ENCODE measurements at regions not wholly inside any gene's neighbourhood (a gene's known extent, or its start where the extent isn't known, plus 50 kb on each side); places are given as distances from the start of the nearest gene placed in this dataset.
"Not testable (repeated sequence)": the region's sequence is repeated elsewhere in the genome, so short reads cannot be mapped to it uniquely, and the experiment has no call there.

DNA sequence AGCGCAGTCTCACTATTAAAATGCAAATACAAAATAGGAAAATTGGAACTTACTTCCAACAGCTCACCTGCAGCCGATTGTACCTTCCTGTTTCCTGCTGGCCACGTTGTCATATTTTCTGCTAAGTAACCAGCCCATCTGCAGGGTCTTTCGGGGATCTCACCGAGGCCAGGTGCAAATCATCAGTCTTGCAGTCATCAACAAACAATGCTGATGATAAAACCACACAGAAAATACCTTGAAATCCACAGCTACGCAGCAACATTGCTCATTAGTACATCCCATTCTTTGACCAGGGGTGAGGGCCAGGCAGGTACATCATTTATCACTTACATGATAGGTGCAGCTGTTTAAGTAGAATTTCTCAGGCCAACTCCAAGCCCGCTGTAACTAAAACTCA is 406.9 kb downstream of the TMEM121 start:
- Histone ChIP-seq H3K27me3 (ENCODE audit: control insufficient read depth, insufficient read depth, low read length) (no peaks in the 10 kb centered on the region), H3K36me3 (ENCODE audit: control insufficient read depth, insufficient read depth, low read length) (no peaks in the 10 kb centered on the region), H3K9me3 (ENCODE audit: control insufficient read depth, low read length) (no peaks in the 10 kb centered on the region), H3K4me1 (ENCODE audit: control insufficient read depth, insufficient read depth, low read length) (no peaks in the 10 kb centered on the region), H3K4me3 (ENCODE audit: low read length) (no peak overlapping the region), H3K9ac (ENCODE audit: low read length) (no peak overlapping the region)

GRCh38 chr14:105935384-105935783 is 409.0 kb downstream of the TMEM121 start:
- H3K4me3 ChIP-seq (ENCODE audit: low read length) = no peak overlapping the region
- no peaks in the 10 kb centered on the region for H3K36me3 ChIP-seq (ENCODE audit: control insufficient read depth, insufficient read depth, low read length)
- H3K27me3 ChIP-seq (ENCODE audit: control insufficient read depth, insufficient read depth, low read length) = no peaks in the 10 kb centered on the region
- no peak overlapping the region for H3K9ac ChIP-seq (ENCODE audit: low read length)
- H3K9me3 ChIP-seq (ENCODE audit: control insufficient read depth, low read length) = no peaks in the 10 kb centered on the region
- no peaks in the 10 kb centered on the region for H3K4me1 ChIP-seq (ENCODE audit: control insufficient read depth, insufficient read depth, low read length)

DNA sequence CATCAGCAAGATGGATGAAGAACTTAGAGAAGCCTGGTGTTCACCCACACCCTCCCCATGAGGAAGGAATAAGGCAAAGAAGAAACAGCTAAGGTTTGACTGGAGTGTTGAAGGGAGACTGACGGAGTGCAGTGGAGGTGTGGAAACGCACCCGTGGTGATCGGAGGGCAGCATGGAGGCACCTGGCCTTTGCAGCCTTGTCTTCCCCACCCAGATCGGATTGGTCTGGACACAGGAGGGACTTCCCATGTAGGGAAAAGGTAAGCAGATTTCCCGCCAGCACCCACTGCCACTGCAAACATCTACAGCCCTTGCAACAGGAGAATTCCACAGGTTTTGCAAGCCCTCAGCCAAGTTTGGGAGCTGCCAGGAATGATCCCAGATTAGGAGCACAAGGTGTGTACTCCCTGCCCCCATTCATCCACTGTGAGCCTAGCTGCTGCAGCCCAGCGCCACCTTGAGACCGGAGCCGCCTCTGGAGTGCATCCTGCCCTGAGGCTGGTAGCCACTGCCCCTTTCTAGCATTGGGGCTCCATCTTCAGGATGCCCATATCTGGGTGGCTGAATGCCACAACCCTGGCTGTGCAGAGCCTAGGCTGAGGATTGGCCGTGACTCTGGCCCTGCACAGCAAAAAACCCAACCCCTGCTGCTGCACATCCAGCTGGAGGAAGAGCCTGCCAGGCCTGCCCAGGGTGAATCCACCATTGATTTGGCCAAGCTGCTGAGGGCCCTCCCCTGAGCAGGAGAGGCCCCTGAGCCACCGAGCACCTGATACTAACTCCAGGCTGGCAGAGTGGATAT is 411.1 kb downstream of the TMEM121 start:
- no peaks in the 10 kb centered on the region for H3K4me1 ChIP-seq (ENCODE audit: control insufficient read depth, insufficient read depth, low read length)
- no peaks in the 10 kb centered on the region for H3K27me3 ChIP-seq (ENCODE audit: control insufficient read depth, insufficient read depth, low read length)
- H3K36me3 ChIP-seq (ENCODE audit: control insufficient read depth, insufficient read depth, low read length) = no peaks in the 10 kb centered on the region
- H3K9me3 ChIP-seq (ENCODE audit: control insufficient read depth, low read length) = no peaks in the 10 kb centered on the region
- no peak overlapping the region for H3K4me3 ChIP-seq (ENCODE audit: low read length)
- H3K9ac ChIP-seq (ENCODE audit: low read length) = no peak overlapping the region

DNA sequence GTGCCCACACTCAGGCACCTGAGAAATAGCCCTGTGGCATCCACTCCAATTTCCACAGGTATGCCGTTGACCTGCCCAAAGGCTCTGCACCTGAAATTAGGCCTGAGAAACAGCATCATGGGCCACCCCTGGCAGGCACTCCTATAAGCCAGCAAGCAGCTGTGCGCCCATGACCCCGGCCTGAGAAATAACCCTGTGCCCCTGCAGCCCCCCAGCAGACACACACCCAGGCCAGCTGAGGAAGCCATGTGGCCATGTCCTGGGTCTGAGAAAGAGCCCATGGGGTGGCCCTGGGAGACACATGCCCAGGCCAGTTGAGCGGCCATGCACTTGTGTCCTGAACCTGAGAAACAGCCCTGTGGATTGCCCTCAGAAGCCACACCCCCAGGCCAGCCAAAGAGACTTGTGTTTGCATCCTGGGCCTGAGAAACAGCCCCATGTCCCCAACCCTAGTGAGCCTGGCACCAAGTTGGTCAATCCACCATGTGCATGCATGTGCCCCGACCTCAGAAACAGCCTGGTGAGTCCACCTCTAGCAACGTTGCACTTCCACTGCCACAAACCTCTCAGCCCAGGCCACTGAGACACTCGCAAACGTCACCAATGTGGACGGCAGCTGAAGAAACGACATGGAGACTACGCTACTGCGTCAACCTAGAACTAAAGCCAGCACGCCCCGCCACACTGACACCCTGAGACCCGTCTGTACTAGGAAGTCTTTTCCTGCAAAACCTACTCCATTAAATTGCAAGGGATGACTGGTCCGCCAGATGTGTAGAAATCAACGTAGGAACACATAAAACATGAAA is 411.9 kb downstream of the TMEM121 start:
- no peaks in the 10 kb centered on the region for H3K27me3 ChIP-seq (ENCODE audit: control insufficient read depth, insufficient read depth, low read length)
- H3K9me3 ChIP-seq (ENCODE audit: control insufficient read depth, low read length) = no peaks in the 10 kb centered on the region
- no peak overlapping the region for H3K4me3 ChIP-seq (ENCODE audit: low read length)
- H3K9ac ChIP-seq (ENCODE audit: low read length) = no peak overlapping the region
- H3K4me1 ChIP-seq (ENCODE audit: control insufficient read depth, insufficient read depth, low read length) = no peaks in the 10 kb centered on the region
- H3K36me3 ChIP-seq (ENCODE audit: control insufficient read depth, insufficient read depth, low read length) = no peaks in the 10 kb centered on the region

GRCh38 chr14:105938959-105939358 is 412.6 kb downstream of the TMEM121 start:
- Histone ChIP-seq H3K36me3 (ENCODE audit: control insufficient read depth, insufficient read depth, low read length) (no peaks in the 10 kb centered on the region), H3K4me3 (ENCODE audit: low read length) (no peak overlapping the region), H3K9ac (ENCODE audit: low read length) (no peak overlapping the region), H3K4me1 (ENCODE audit: control insufficient read depth, insufficient read depth, low read length) (no peaks in the 10 kb centered on the region), H3K9me3 (ENCODE audit: control insufficient read depth, low read length) (no peaks in the 10 kb centered on the region), H3K27me3 (ENCODE audit: control insufficient read depth, insufficient read depth, low read length) (no peaks in the 10 kb centered on the region)

GRCh38 chr14:105939810-105940508 is 413.6 kb downstream of the TMEM121 start:
- no peaks in the 10 kb centered on the region for H3K4me1 ChIP-seq (ENCODE audit: control insufficient read depth, insufficient read depth, low read length)
- H3K9me3 ChIP-seq (ENCODE audit: control insufficient read depth, low read length) = no peaks in the 10 kb centered on the region
- H3K36me3 ChIP-seq (ENCODE audit: control insufficient read depth, insufficient read depth, low read length) = no peaks in the 10 kb centered on the region
- no peak overlapping the region for H3K9ac ChIP-seq (ENCODE audit: low read length)
- no peaks in the 10 kb centered on the region for H3K27me3 ChIP-seq (ENCODE audit: control insufficient read depth, insufficient read depth, low read length)
- H3K4me3 ChIP-seq (ENCODE audit: low read length) = no peak overlapping the region

GRCh38 chr14:105940534-105941225 is 414.3 kb downstream of the TMEM121 start:
- H3K9me3 ChIP-seq (ENCODE audit: control insufficient read depth, low read length) = no peaks in the 10 kb centered on the region
- no peak overlapping the region for H3K4me3 ChIP-seq (ENCODE audit: low read length)
- no peaks in the 10 kb centered on the region for H3K27me3 ChIP-seq (ENCODE audit: control insufficient read depth, insufficient read depth, low read length)
- no peak overlapping the region for H3K9ac ChIP-seq (ENCODE audit: low read length)
- no peaks in the 10 kb centered on the region for H3K4me1 ChIP-seq (ENCODE audit: control insufficient read depth, insufficient read depth, low read length)
- H3K36me3 ChIP-seq (ENCODE audit: control insufficient read depth, insufficient read depth, low read length) = no peaks in the 10 kb centered on the region

GRCh38 chr14:105941226-105942166 is 415.1 kb downstream of the TMEM121 start:
- Histone ChIP-seq H3K36me3 (ENCODE audit: control insufficient read depth, insufficient read depth, low read length) (no peaks in the 10 kb centered on the region), H3K27me3 (ENCODE audit: control insufficient read depth, insufficient read depth, low read length) (no peaks in the 10 kb centered on the region), H3K9ac (ENCODE audit: low read length) (no peak overlapping the region), H3K4me3 (ENCODE audit: low read length) (no peak overlapping the region), H3K9me3 (ENCODE audit: control insufficient read depth, low read length) (no peaks in the 10 kb centered on the region), H3K4me1 (ENCODE audit: control insufficient read depth, insufficient read depth, low read length) (no peaks in the 10 kb centered on the region)

DNA sequence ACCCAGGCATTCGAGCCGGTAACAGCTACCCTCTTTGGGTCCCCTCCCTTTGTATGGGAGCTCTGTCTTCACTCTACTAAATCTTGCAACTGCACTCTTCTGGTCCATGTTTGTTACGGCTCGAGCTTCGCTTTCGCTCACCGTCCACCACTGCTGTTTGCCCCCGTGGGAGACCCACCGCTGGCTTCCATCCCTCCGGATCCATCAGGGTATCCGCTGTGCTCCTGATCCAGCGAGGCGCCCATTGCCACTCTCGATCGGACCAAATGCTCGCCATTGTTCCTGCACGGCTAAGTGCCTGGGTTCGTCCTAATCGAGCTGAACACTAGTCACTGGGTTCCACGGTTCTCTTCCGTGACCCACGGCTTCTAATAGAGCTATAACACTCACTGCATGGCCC is 416.3 kb downstream of the TMEM121 start:
- not testable (repeated sequence) for H3K9ac ChIP-seq (ENCODE audit: low read length); H3K4me3 ChIP-seq (ENCODE audit: low read length); H3K4me1 ChIP-seq (ENCODE audit: control insufficient read depth, insufficient read depth, low read length); H3K27me3 ChIP-seq (ENCODE audit: control insufficient read depth, insufficient read depth, low read length); H3K9me3 ChIP-seq (ENCODE audit: control insufficient read depth, low read length); H3K36me3 ChIP-seq (ENCODE audit: control insufficient read depth, insufficient read depth, low read length)

DNA sequence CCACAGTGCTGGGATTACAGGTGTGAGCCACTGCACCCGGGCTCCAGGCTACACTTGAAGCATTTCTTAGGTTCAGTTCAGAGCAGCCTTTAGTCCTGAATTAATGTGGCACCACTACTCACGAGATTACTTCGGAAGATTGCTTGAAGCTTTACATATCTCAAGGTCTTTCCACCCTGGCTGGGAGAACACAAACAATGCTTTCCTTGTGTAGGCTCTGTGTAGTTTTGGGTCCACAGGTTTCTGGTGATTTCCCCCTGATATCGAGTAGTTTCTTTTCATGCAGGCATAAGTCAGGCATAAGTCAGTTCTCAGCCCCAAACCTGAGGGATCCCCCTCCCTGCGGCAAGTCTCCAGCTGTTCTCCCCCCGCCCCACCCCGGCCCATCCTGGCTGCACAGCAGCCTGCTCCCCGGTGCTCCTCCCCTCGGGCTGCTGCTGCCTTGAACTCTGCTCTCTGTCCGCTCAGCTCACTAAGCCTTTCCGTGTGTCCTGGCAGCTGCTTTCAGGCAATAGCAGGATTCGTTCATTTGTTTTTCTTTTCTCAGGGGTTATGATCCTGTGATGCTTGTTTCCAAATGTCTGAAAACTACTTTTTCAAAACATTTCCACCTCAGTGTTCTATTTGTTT is 417.7 kb downstream of the TMEM121 start:
- H3K27me3 ChIP-seq (ENCODE audit: control insufficient read depth, insufficient read depth, low read length) = no peaks in the 10 kb centered on the region
- H3K9ac ChIP-seq (ENCODE audit: low read length) = no peak overlapping the region
- H3K9me3 ChIP-seq (ENCODE audit: control insufficient read depth, low read length) = no peaks in the 10 kb centered on the region
- H3K4me1 ChIP-seq (ENCODE audit: control insufficient read depth, insufficient read depth, low read length) = no peaks in the 10 kb centered on the region
- H3K36me3 ChIP-seq (ENCODE audit: control insufficient read depth, insufficient read depth, low read length) = no peaks in the 10 kb centered on the region
- no peak overlapping the region for H3K4me3 ChIP-seq (ENCODE audit: low read length)
